Activated naive CD8-positive, alpha-beta T cell treated with anti-CD3 and anti-CD28 coated beads, Interleukin-2, amount 50 U/mL, for 24 hours (primary cell): ENCODE measurements at regions not wholly inside any gene's neighbourhood (a gene's known extent, or its start where the extent isn't known, plus 50 kb on each side); places are given as distances from the start of the nearest gene placed in this dataset.

Experiments used
- ATAC-seq: fragments of 150-1000 bp; cut with Tn5 transposase; one replicate; pipeline ENCODE4 v1.10.0; 2021
- DNase-seq: peaks from one replicate; pipeline ENCODE4 v3.0.0; 2021
- H3K27ac Mint-ChIP-seq: one replicate; pipeline ENCODE4 v1.8.0; 2021; ENCODE audit warnings: mild to moderate bottlenecking, mixed read lengths
- H3K27me3 Mint-ChIP-seq: one replicate; pipeline ENCODE4 v1.8.0; 2021; ENCODE audit warnings: mixed read lengths
- H3K36me3 Mint-ChIP-seq: one replicate; pipeline ENCODE4 v1.8.0; 2021; ENCODE audit warnings: low read depth, mixed read lengths
- H3K4me1 Mint-ChIP-seq: one replicate; pipeline ENCODE4 v1.8.0; 2021; ENCODE audit warnings: mixed read lengths
- H3K4me3 Mint-ChIP-seq: one replicate; pipeline ENCODE4 v1.8.0; 2021; ENCODE audit warnings: mild to moderate bottlenecking, moderate library complexity, mixed read lengths
- H3K9me3 Mint-ChIP-seq: one replicate; pipeline ENCODE4 v1.8.0; 2021; ENCODE audit warnings: mixed read lengths

- DNase-seq (no peak), ATAC-seq (no peak)
- Mint-ChIP-seq H3K36me3 (no peaks in the 10 kb centered on the region), H3K9me3 (no peaks in the 10 kb centered on the region), H3K4me3 (no peak overlapping the region), H3K27ac (no peak overlapping the region), H3K4me1 (no peaks in the 10 kb centered on the region), H3K27me3 (no peaks in the 10 kb centered on the region)
Observed at GRCh38 chr18:64474773-64475172, 325.9 kb upstream of the LINC00305 start.

- no peaks in the 10 kb centered on the region for H3K4me1 Mint-ChIP-seq
- H3K27ac Mint-ChIP-seq = no peak overlapping the region
- H3K9me3 Mint-ChIP-seq = no peaks in the 10 kb centered on the region
- no peak overlapping the region for H3K4me3 Mint-ChIP-seq
- H3K36me3 Mint-ChIP-seq = no peaks in the 10 kb centered on the region
- ATAC-seq (no peak), DNase-seq (no peak)
- H3K27me3 Mint-ChIP-seq = no peaks in the 10 kb centered on the region
Observed at GRCh38 chr18:64474255-64474654, 325.4 kb upstream of the LINC00305 start.

- ATAC-seq (no peak), DNase-seq (no peak)
- H3K36me3 Mint-ChIP-seq = no peaks in the 10 kb centered on the region
- no peaks in the 10 kb centered on the region for H3K27me3 Mint-ChIP-seq
- no peak overlapping the region for H3K27ac Mint-ChIP-seq
- H3K4me3 Mint-ChIP-seq = no peak overlapping the region
- H3K4me1 Mint-ChIP-seq = no peaks in the 10 kb centered on the region
- H3K9me3 Mint-ChIP-seq = peaks cover 8% of the 10 kb centered on the region
Observed at GRCh38 chr18:64449434-64449833, 300.5 kb upstream of the LINC00305 start.

GRCh38 chr18:64444819-64445218 is 295.9 kb upstream of the LINC00305 start:
- Mint-ChIP-seq H3K27ac (no peak overlapping the region), H3K4me3 (no peak overlapping the region), H3K36me3 (no peaks in the 10 kb centered on the region), H3K4me1 (no peaks in the 10 kb centered on the region), H3K9me3 (peaks cover 9% of the 10 kb centered on the region), H3K27me3 (no peaks in the 10 kb centered on the region)
- DNase-seq = no peak
- no peak for ATAC-seq

GRCh38 chr18:64438178-64438577 is 289.3 kb upstream of the LINC00305 start:
- no peaks in the 10 kb centered on the region for H3K36me3 Mint-ChIP-seq
- no peak overlapping the region for H3K4me3 Mint-ChIP-seq
- H3K27me3 Mint-ChIP-seq = no peaks in the 10 kb centered on the region
- no peaks in the 10 kb centered on the region for H3K4me1 Mint-ChIP-seq
- ATAC-seq (no peak), DNase-seq (no peak)
- H3K9me3 Mint-ChIP-seq = peaks cover 24% of the 10 kb centered on the region
- H3K27ac Mint-ChIP-seq = no peak overlapping the region

GRCh38 chr18:64436111-64436510 is 287.2 kb upstream of the LINC00305 start:
- Mint-ChIP-seq H3K36me3 (no peaks in the 10 kb centered on the region), H3K4me1 (no peaks in the 10 kb centered on the region), H3K27ac (no peak overlapping the region), H3K4me3 (no peak overlapping the region), H3K27me3 (no peaks in the 10 kb centered on the region), H3K9me3 (peaks cover 29% of the 10 kb centered on the region)
- DNase-seq = no peak
- ATAC-seq = no peak

GRCh38 chr18:64419156-64419555 is 270.3 kb upstream of the LINC00305 start:
- Mint-ChIP-seq H3K27ac (no peak overlapping the region), H3K4me3 (no peak overlapping the region), H3K9me3 (peaks cover 5% of the 10 kb centered on the region), H3K27me3 (no peaks in the 10 kb centered on the region), H3K36me3 (no peaks in the 10 kb centered on the region), H3K4me1 (no peaks in the 10 kb centered on the region)
- ATAC-seq = no peak
- no peak for DNase-seq

- ATAC-seq = no peak
- H3K9me3 Mint-ChIP-seq = no peaks in the 10 kb centered on the region
- no peak for DNase-seq
- no peaks in the 10 kb centered on the region for H3K27me3 Mint-ChIP-seq
- H3K27ac Mint-ChIP-seq = no peak overlapping the region
- no peak overlapping the region for H3K4me3 Mint-ChIP-seq
- no peaks in the 10 kb centered on the region for H3K36me3 Mint-ChIP-seq
- H3K4me1 Mint-ChIP-seq = no peaks in the 10 kb centered on the region
Observed at GRCh38 chr18:64416990-64417389, 268.1 kb upstream of the LINC00305 start.

GRCh38 chr18:64415218-64415617 is 266.3 kb upstream of the LINC00305 start:
- Mint-ChIP-seq H3K36me3 (no peaks in the 10 kb centered on the region), H3K4me3 (no peak overlapping the region), H3K27me3 (no peaks in the 10 kb centered on the region), H3K27ac (no peak overlapping the region), H3K4me1 (no peaks in the 10 kb centered on the region), H3K9me3 (no peaks in the 10 kb centered on the region)
- no peak for DNase-seq
- ATAC-seq = no peak

- no peak overlapping the region for H3K4me3 Mint-ChIP-seq
- DNase-seq = no peak
- H3K9me3 Mint-ChIP-seq = no peaks in the 10 kb centered on the region
- no peaks in the 10 kb centered on the region for H3K4me1 Mint-ChIP-seq
- H3K27me3 Mint-ChIP-seq = no peaks in the 10 kb centered on the region
- no peak overlapping the region for H3K27ac Mint-ChIP-seq
- no peak for ATAC-seq
- no peaks in the 10 kb centered on the region for H3K36me3 Mint-ChIP-seq
Observed at GRCh38 chr18:64410685-64411084, 261.8 kb upstream of the LINC00305 start.

GRCh38 chr18:64409511-64409910 is 260.6 kb upstream of the LINC00305 start:
- DNase-seq (no peak), ATAC-seq (no peak)
- H3K4me1 Mint-ChIP-seq = no peaks in the 10 kb centered on the region
- no peak overlapping the region for H3K27ac Mint-ChIP-seq
- H3K36me3 Mint-ChIP-seq = no peaks in the 10 kb centered on the region
- H3K9me3 Mint-ChIP-seq = no peaks in the 10 kb centered on the region
- H3K27me3 Mint-ChIP-seq = no peaks in the 10 kb centered on the region
- H3K4me3 Mint-ChIP-seq = no peak overlapping the region

GRCh38 chr18:64407606-64408005 is 258.7 kb upstream of the LINC00305 start:
- H3K36me3 Mint-ChIP-seq = no peaks in the 10 kb centered on the region
- no peaks in the 10 kb centered on the region for H3K4me1 Mint-ChIP-seq
- ATAC-seq = no peak
- H3K9me3 Mint-ChIP-seq = no peaks in the 10 kb centered on the region
- no peak overlapping the region for H3K4me3 Mint-ChIP-seq
- H3K27ac Mint-ChIP-seq = no peak overlapping the region
- no peak for DNase-seq
- H3K27me3 Mint-ChIP-seq = no peaks in the 10 kb centered on the region

GRCh38 chr18:64405161-64405560 is 256.3 kb upstream of the LINC00305 start:
- no peak for ATAC-seq

GRCh38 chr18:64403784-64404503 is 255.1 kb upstream of the LINC00305 start:
- no peak for ATAC-seq

More at GRCh38 chr18:64405161-64405560, 256.3 kb upstream of the LINC00305 start:
- Mint-ChIP-seq H3K36me3 (no peaks in the 10 kb centered on the region), H3K27me3 (no peaks in the 10 kb centered on the region), H3K27ac (no peak overlapping the region), H3K4me3 (no peak overlapping the region), H3K9me3 (no peaks in the 10 kb centered on the region), H3K4me1 (no peaks in the 10 kb centered on the region)
- DNase-seq = no peak

GRCh38 chr18:64402636-64403035 is 253.7 kb upstream of the LINC00305 start:
- Mint-ChIP-seq H3K27me3 (no peaks in the 10 kb centered on the region), H3K4me3 (no peak overlapping the region), H3K4me1 (no peaks in the 10 kb centered on the region), H3K36me3 (no peaks in the 10 kb centered on the region), H3K27ac (no peak overlapping the region), H3K9me3 (no peaks in the 10 kb centered on the region)
- ATAC-seq (no peak), DNase-seq (no peak)

More at GRCh38 chr18:64403784-64404503, 255.1 kb upstream of the LINC00305 start:
- no peaks in the 10 kb centered on the region for H3K27me3 Mint-ChIP-seq
- H3K4me3 Mint-ChIP-seq = no peak overlapping the region
- no peak for DNase-seq
- no peaks in the 10 kb centered on the region for H3K4me1 Mint-ChIP-seq
- no peaks in the 10 kb centered on the region for H3K9me3 Mint-ChIP-seq
- no peak overlapping the region for H3K27ac Mint-ChIP-seq
- H3K36me3 Mint-ChIP-seq = no peaks in the 10 kb centered on the region
